Vagina (tissue), 2 donors: ENCODE measurements at regions not wholly inside any gene's neighbourhood (a gene's known extent, or its start where the extent isn't known, plus 50 kb on each side); places are given as distances from the start of the nearest gene placed in this dataset.

ENCODE experiments used
- CTCF ChIP-seq, 3 experiments: fragments of 450-650 bp in 2 of 3; fragments of 200-600 bp in 1 of 3; sonication (generic) in 1 of 3; IDR thresholded peaks; one replicate each; pipeline ENCODE4 v1.5.1; 2017 to 2019; ENCODE audit warnings: antibody characterized with exemption in 3 of 3, mild to moderate bottlenecking in 2 of 3, moderate library complexity in 2 of 3
- POLR2A ChIP-seq, 2 donors: fragments of 450-650 bp; IDR thresholded peaks; one replicate each; pipeline ENCODE4 v1.6.1; 2017; ENCODE audit warnings: antibody characterized with exemption in 2 of 2, mild to moderate bottlenecking in 2 of 2, moderate library complexity in 2 of 2

- TF ChIP-seq CTCF (IDR thresholded peaks at IDR 0.05), result no peak
- TF ChIP-seq POLR2A (IDR thresholded peaks at IDR 0.05), result no peak
Observed at GRCh38 chr4:30801876-30802275, 81.7 kb downstream of the PCDH7 start.
